AG10803 (cell line): ENCODE measurements at regions not wholly inside any gene's neighbourhood (a gene's known extent, or its start where the extent isn't known, plus 50 kb on each side); places are given as distances from the start of the nearest gene placed in this dataset.

Experiments
- DNase-seq: peaks from one replicate; pipeline ENCODE4 v3.0.0; 2010; ENCODE audit warnings: low read depth
- H3K4me3 ChIP-seq: 2 replicates; pipeline ENCODE4 v1.5.1; 2011; ENCODE audit warnings: mild to moderate bottlenecking, low read length, control low read depth
- CTCF ChIP-seq: conservative IDR thresholded peaks from 2 replicates; pipeline ENCODE4 v1.5.1; 2011; ENCODE audit warnings: mild to moderate bottlenecking, low read length, control low read depth, inconsistent platforms

GRCh38 chr6:163662604-163663225 lies 248.2 kb downstream of the QKI start:
- TF ChIP-seq CTCF = no peak
- no peak for DNase-seq
- H3K4me3 ChIP-seq = no peak overlapping the region

DNA sequence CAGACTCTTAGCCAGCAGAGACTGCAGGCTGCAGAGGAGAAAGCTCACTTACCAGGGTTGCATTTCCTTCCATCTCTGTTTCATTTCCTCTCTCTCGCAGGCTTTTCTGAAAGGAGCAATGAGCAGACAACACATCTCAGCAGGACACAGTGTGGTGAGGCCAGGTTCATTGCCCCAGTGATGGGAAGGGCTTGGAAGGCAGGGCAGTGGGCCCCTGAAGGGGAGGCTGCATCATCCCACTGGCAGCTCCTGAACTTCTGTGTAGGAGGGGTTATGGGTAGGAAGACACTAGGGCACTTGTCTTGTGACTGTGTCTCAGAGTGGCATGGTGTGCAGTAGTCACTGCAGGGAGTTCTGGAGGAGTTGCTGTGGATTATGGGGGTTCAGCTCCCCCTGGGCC lies 246.8 kb downstream of the QKI start:
- DNase-seq = no peak

DNA sequence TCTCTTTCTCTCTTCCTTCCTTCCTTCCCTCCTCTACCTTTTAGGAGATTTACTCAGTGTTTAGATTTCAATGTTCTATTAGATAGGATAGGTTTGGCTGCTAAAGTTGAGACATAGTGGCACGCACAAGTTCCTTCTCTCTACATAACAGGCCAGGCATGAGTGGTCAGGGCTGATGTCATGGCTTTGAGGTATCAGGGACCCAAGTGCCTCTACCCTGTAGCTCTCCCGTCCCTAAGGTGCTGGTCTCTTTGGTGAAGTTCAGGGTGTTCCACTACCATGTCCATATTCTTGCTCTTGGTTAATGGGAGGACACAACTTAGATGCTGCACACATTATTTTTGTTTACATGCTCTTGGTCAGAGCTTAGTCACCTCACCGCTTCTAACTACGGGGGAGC lies 245.3 kb downstream of the QKI start:
- no peak for TF ChIP-seq CTCF
- no peak overlapping the region for H3K4me3 ChIP-seq
- no peak for DNase-seq

More for the DNA sequence above, 246.8 kb downstream of the QKI start:
- TF ChIP-seq CTCF = no peak
- no peak overlapping the region for H3K4me3 ChIP-seq

DNA sequence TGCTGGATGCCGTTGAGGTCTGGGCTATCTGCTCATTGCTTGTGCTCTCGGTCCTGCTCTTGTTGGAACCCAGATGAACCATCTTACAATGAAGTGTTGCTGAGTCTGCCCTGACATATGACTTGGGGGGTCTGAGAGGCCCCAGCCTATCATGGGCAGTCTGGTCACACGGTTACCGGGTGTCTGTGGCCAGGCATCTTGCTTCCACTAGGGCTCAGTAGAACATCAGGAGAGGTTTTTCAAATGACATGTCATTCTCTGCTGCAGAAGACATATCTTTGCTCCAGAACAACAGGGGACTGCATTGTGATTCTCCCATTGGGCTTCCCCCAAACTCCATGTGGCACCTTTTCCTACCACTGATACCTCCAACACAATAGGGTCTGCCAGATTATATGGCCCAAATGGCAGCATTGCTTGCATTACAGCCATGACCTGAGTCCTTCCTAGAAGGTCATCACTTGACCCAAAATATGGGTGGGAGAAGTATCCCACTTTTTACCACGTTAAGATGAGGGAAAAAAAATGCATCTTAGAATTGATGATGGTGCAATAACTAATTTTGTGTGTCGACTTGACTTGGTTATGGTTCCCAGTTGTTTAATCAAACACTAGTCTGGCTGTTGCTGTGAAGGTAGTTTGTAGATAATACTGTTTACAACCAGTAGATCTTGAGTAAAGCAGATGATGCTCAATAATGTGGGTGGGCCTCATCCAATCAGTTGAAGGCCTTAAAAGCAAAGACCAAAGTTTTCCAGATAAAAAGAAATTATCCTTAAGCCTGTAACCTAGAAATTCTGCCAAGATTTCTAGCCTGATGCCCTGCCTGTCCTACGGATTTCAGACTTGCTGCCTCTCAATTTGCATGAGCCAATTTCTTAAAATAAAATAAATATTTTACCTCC lies 241.0 kb downstream of the QKI start:
- no peak for DNase-seq
- no peak overlapping the region for H3K4me3 ChIP-seq
- no peak for TF ChIP-seq CTCF

DNA sequence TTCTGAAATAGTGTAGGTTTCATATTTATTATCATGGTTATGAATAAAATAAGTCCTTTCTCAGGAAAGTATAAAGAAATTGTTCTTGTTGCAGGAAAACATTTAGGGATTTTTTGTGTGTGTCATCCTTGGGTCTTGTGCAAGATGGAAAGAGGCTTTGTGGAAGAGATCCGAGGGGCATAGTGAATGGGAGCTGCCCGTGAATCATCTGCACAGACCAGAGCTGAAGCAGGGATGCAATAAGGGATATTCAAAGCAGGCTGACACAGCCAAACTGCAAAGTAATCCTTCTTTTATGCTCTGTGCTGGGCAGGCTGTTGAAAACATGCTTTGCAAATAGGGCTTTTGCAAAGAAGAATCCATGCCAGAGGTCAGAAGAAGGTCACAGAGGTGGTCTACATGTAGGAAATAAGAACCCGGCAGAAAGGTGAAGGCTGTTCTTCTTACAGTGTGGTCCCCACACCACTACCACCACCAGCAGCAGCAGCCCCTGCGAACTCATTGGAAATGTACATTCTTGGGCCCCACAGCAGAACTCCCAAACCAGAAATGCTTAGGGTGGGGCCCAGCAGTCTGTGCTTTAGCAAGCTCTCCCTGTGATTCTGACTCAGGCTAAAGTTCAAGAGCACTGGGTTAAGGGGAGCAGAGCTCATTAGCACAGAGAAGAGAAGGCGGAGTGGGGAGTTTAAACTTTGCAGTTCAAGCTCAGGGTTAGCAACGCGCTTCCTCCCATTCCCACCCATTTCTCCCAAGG lies 237.6 kb downstream of the QKI start:
- TF ChIP-seq CTCF = no peak
- no peak overlapping the region for H3K4me3 ChIP-seq
- DNase-seq = peak; percentile 20

GRCh38 chr6:163651426-163651825 lies 236.9 kb downstream of the QKI start:
- no peak for TF ChIP-seq CTCF
- no peak for DNase-seq
- H3K4me3 ChIP-seq = no peak overlapping the region
